SHP77 treated with DMSO at 0.1 percent for 48 hours (cell line): ENCODE measurements at regions not wholly inside any gene's neighbourhood (a gene's known extent, or its start where the extent isn't known, plus 50 kb on each side); places are given as distances from the start of the nearest gene placed in this dataset.
"Not testable (repeated sequence)": the region's sequence is repeated elsewhere in the genome, so short reads cannot be mapped to it uniquely, and the experiment has no call there.

ENCODE experiments used
- DNase-seq: peaks from one replicate; lab custom pipeline; 2025; lab: John Stamatoyannopoulos, UW

DNA sequence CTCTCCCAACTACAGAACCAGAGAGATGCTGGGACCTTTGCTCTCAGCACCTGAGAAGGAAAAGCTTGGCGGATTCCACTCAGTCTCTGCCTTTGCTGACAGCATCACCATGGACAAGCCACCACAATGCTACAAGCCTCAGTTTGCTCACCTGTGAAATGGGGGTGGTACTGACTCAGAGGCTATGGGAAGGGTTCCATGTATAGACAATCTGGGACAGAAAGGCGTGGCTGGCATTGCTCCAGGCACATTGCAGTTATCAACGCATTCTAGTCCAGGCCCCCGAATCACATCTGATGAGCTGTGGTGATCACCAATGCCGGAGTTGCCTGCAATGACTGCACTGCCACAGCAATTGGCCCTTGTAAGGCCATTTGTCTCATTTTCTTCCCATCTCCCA lies 72.6 kb downstream of the ISX start:
- DNase-seq, result no peak

- DNase-seq, result peak; percentile 0
These were observed 75.2 kb downstream of the ISX start for GRCh38 chr22:35140879-35141745.

DNA sequence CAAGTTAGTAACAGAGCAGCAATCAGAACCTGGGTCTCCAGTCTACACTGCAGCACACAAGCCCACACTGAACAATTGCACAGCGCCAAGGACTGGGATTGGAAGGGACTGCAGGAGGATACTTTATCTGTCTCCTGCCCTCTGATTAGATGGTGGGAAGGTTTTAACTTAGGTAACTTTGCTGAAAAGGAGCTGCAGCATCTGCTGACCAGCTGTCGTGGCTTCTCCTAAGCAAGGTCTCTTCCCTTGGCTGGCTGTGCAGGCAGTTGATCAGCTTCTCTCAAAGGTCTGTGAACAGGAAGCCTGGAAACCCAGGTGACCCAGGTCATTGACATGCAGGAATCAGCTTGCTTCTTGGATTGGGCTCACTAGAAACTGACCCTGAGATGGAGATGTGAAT lies 82.4 kb downstream of the ISX start:
- no peak for DNase-seq

- DNase-seq, result no peak
These were observed 83.0 kb downstream of the ISX start for GRCh38 chr22:35148866-35149548.

- no peak for DNase-seq
These were observed 84.5 kb downstream of the ISX start for GRCh38 chr22:35150183-35151107.

- DNase-seq, result no peak
These were observed 86.4 kb downstream of the ISX start for GRCh38 chr22:35152316-35152715.

DNA sequence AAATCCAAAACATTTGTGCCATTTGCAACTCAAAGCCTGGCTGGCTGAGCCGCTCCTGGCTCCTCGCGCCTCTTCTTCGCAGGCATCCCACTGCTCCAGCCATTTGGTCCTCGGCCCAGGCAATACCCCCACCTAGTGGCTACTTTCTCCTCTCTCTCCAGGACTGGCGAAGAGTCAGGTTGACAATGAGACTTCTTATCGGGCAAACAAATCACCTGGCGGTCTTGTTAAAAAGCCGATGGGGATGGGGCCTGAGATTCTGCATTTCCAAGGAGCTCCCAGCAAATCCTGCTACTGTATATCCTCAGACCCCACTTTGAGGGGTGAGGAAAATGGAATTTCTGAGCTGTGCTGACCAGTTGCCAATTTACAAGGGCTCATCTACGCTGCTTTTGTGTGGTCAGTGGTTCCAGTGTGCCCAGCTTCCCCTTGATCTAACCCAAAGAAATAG lies 89.0 kb downstream of the ISX start:
- no peak for DNase-seq

DNA sequence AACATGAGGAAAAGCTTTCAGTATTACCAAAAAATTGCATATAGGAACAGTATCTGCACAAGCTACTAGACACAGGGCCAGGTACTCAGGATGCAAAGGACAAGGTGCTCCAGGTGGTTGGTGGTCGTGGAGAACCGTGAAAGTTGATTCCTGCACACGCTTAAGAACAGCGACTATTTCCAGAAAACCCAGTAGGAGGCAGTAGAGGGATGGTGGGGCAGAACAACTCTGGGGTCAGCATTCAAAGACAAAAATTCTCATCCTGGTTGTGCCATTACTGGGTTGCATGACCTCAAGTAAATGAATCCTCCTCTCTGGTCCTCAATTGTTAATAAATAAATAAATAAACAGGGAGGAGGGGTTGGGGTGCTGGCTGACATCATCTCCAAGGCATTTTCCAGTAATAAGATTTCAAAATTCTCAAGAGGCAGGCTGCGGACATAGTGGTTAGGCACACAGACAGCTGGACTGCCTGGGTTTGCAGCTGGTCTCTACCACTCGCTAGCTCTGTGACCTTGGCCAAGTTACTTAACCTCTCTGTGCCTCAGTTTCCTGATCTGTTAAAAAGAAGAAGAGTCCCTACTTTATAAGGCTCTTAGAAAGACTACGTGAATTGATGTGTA lies 89.6 kb downstream of the ISX start:
- no peak for DNase-seq

DNA sequence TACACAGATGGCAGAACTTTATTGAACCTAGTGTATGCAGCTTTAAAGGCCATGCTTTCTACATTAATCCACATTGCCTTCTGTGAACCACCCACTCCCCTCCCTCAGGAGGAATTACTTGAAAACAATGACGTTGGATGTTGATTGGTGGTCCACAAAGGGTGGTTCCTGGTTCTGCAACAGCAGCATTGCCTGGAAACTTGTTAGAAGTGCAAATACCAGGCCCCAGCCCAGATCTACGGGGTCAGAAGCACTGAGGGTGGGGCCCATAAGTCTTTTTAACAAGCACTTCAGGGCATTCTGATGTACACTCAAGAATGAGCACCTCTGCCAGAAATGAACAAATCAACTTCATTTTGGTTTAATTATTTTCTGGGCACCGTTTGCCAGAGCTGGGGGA lies 91.0 kb downstream of the ISX start:
- DNase-seq, result no peak

DNA sequence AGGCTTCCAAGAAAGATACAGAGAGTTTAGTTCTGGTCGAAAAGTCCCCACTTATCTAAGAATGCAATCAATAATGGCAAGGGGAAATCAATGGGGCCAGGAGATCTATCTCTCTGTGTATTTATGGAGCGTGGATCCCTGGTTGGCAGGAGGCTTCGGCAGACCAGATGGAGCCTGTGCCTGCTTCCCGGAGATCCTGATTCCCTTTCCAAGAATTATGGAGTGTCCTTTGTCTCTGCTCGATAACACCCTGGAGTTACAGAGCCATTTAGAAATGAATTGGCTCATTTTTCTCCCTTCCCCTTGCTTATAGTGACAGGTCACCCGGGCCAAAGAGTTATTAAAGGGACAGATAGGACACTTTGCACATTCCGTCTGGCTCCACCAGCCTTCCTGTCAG lies 92.4 kb downstream of the ISX start:
- DNase-seq, result no peak

DNA sequence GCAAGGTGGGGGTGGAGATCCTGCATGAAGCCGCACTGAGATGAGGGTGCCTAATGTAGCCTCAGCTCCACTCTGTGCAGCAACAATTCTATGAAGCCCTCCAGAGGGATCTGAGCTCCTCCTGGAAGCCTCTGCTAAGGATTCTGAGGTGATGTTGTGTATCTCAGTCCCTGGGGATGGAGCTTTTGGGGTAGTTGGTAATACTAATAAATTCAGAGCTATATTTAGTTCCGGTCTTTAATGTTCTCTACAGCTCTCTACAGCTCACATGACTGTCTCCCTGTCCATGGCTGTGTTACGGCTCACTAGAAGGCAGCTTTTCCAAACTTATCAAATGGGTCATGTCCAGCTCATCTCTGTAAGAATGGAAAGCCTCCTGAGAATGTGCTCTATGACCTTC lies 93.4 kb downstream of the ISX start:
- no peak for DNase-seq

GRCh38 chr22:35160268-35160667 lies 94.3 kb downstream of the ISX start:
- DNase-seq, result no peak

DNA sequence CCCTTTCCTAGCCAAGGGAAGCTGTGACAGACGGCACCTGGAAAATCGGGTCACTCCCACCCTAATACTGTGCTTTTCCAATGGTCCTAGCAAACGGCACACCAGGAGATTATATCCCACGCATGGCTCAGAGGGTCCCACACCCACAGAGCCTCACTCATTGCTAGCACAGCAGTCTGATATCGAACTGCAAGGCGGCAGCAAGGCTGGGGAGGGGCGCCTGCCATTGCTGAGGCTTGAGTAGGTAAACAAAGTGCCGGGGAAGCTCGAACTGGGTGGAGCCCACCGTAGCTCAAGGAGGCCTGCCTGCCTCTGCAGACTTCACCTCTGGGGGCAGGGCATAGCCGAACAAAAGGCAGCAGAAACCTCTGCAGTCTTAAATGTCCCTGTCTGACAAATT lies 91.4 kb upstream of the HMGXB4 start:
- not testable (repeated sequence) for DNase-seq

GRCh38 chr22:35170716-35171697 lies 86.3 kb upstream of the HMGXB4 start:
- no peak for DNase-seq

- DNase-seq, result no peak
These were observed 84.9 kb upstream of the HMGXB4 start for GRCh38 chr22:35172442-35172841.

DNA sequence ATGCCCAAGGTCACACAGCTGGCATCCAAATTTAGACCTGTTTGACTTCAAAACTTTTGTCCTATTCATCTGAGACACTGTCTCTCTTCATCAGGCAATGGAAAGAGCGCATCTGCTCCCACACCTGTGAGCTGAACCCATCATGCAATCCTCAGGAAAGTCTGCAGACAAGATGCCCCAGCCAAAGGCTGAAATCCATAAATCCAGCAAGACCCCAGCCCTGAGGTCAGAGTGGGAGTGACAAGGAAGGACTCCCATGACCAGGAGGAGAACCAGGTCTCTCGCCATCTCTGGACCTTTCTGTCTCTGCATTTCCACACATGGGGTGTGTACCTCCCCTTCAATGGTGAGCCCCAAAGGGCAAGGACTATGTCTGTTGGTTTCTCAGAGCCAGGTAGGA lies 83.6 kb upstream of the HMGXB4 start:
- no peak for DNase-seq

DNA sequence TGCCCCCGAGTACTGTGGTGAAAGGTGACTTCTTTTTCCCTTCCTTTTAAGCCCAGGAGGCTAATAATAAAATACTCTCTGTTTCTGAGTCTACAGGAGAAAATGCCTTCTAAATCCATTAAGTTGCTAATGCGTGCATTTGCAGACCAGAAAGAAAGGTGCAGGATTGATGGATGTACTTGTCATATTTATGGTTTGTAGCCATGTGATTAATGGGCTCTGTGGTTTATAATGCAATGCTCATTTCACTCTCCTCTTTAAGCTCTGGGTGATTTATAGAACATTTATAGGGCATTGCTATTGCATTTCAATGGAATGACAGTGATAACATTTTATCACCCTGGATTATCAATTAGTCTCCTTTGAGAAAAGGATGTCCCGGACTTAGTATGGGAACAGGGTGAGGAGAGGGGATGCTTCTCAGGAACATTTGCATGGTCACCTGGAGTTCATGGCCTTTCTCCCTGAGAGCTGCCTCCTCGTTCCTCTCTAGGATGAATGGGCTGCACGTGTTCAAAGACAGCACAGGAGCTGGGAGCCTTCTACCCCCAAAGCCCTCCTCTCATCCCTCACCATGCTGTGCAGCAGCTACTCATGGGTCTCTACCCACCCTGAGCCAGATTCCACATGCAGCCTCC lies 82.8 kb upstream of the HMGXB4 start:
- DNase-seq, result no peak

GRCh38 chr22:35175392-35175791 lies 81.9 kb upstream of the HMGXB4 start:
- no peak for DNase-seq

DNA sequence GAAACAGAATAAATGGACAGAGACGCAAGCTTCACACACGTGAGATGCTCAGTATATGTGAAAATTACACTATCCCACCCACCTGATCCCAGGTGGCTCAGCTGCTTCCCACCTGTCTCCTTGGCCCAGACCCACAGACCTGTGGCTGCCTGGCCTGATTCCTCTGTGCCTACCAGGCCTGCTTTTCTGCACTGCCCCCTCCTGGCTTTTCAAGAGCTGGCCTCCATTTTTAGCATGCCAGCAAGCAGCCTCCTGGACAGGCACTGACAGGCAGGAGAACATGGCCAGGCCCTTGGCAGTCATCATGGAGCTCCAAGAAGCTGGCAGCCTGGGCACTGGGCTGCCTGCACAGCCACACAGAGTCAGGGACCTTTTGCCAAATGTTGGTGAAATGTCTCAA lies 79.5 kb upstream of the HMGXB4 start:
- DNase-seq, result no peak

GRCh38 chr22:35178446-35178845 lies 78.8 kb upstream of the HMGXB4 start:
- no peak for DNase-seq
